22Rv1 (cell line): ENCODE measurements at regions not wholly inside any gene's neighbourhood (a gene's known extent, or its start where the extent isn't known, plus 50 kb on each side); places are given as distances from the start of the nearest gene placed in this dataset.
"Not testable (repeated sequence)": the region's sequence is repeated elsewhere in the genome, so short reads cannot be mapped to it uniquely, and the experiment has no call there.

Experiments
- ZFX ChIP-seq: fragments of 450-650 bp; IDR thresholded peaks from 2 replicates; pipeline ENCODE4 v1.6.1; 2017; ENCODE audit warnings: antibody characterized with exemption, borderline replicate concordance
- TF ChIP-seq, protein P1 (sequence below): fragments of 450-650 bp; IDR thresholded peaks from 2 replicates; pipeline ENCODE4 v1.5.1; 2017; ENCODE audit warnings: mild to moderate bottlenecking

DNA sequence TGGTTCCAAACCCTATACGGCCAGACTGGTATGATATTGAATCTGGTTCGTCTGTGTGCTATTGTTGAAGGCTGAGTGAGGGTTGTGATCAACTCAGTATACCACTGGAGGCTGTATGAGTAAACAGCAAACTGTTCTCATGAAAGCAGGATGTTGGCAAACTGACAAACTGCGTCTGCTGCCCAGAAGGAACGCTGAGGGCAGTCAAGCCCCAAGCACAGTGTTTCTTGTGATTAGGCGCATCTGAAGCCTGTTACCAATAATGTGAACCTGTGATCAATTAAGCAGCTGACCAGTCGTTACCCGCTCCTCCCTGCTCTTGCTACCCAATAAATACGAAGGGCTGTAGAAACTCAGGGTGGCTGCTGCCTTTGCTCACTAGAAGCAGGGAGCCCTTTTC, 90.0 kb upstream of the METAP2 start:
- TF ChIP-seq, protein P1, sequence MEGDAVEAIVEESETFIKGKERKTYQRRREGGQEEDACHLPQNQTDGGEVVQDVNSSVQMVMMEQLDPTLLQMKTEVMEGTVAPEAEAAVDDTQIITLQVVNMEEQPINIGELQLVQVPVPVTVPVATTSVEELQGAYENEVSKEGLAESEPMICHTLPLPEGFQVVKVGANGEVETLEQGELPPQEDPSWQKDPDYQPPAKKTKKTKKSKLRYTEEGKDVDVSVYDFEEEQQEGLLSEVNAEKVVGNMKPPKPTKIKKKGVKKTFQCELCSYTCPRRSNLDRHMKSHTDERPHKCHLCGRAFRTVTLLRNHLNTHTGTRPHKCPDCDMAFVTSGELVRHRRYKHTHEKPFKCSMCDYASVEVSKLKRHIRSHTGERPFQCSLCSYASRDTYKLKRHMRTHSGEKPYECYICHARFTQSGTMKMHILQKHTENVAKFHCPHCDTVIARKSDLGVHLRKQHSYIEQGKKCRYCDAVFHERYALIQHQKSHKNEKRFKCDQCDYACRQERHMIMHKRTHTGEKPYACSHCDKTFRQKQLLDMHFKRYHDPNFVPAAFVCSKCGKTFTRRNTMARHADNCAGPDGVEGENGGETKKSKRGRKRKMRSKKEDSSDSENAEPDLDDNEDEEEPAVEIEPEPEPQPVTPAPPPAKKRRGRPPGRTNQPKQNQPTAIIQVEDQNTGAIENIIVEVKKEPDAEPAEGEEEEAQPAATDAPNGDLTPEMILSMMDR: peak; percentile 31
- TF ChIP-seq ZFX: not testable (repeated sequence)
